OCI-LY7 (cell line): ENCODE measurements at regions not wholly inside any gene's neighbourhood (a gene's known extent, or its start where the extent isn't known, plus 50 kb on each side); places are given as distances from the start of the nearest gene placed in this dataset.

Experiments
- BruUV-seq: library from RNA; stranded (reverse); fragments of 400-500 nt; replicated peaks from 2 replicates; lab custom pipeline; 2021; lab: Mats Ljungman, UMichigan
- CTCF ChIA-PET: fragments of 300-600 bp; sonication (Branson Sonifier 250); formaldehyde crosslinking; loops from one replicate; lab custom pipeline; 2022; ENCODE audit warnings: antibody characterized with exemption; ENCODE audit not compliant: unreplicated experiment; lab: Charles Lee
- POLR2A ChIA-PET: fragments of 300-600 bp; sonication (Branson Sonifier 250); formaldehyde crosslinking; loops from one replicate; lab custom pipeline; 2022; ENCODE audit warnings: antibody characterized with exemption; lab: Charles Lee
- DNase-seq: peaks from one replicate; pipeline ENCODE4 v3.0.0-alpha.2; 2015; ENCODE audit warnings: low spot score
- H2AFZ ChIP-seq: fragments of 200-600 bp; sonication (generic), shearing (Covaris generic); 2 replicates; pipeline ENCODE4 v1.6.1; 2014; ENCODE audit warnings: mild to moderate bottlenecking, antibody characterized with exemption, low read length, moderate library complexity
- H3K27ac ChIP-seq: fragments of 200-600 bp; sonication (generic); 2 replicates; pipeline ENCODE4 v1.5.1; 2014; ENCODE audit warnings: mixed run types, low read depth, mild to moderate bottlenecking, moderate library complexity, low read length, inconsistent platforms; ENCODE audit not compliant: poor library complexity, severe bottlenecking
- H3K36me3 ChIP-seq: fragments of 200-600 bp; sonication (generic); 2 replicates; pipeline ENCODE4 v1.6.1; 2014; ENCODE audit warnings: mild to moderate bottlenecking, antibody characterized with exemption, low read length, moderate library complexity, mixed read lengths; ENCODE audit not compliant: insufficient read depth
- H3K4me1 ChIP-seq: fragments of 200-600 bp; sonication (generic); 2 replicates; pipeline ENCODE4 v1.5.1; 2014; ENCODE audit warnings: mild to moderate bottlenecking, low read length; ENCODE audit not compliant: insufficient read depth, poor library complexity, severe bottlenecking
- H3K4me2 ChIP-seq: fragments of 200-600 bp; sonication (generic); 2 replicates; pipeline ENCODE4 v1.6.1; 2014; ENCODE audit warnings: mild to moderate bottlenecking, low read length
- H3K4me3 ChIP-seq: fragments of 200-600 bp; sonication (generic); 2 replicates; pipeline ENCODE4 v1.5.1; 2014; ENCODE audit warnings: mild to moderate bottlenecking, low read depth, low read length; ENCODE audit not compliant: poor library complexity, severe bottlenecking
- H3K79me2 ChIP-seq: fragments of 200-600 bp; sonication (generic); 2 replicates; pipeline ENCODE4 v1.6.1; 2016; ENCODE audit warnings: low read depth, mild to moderate bottlenecking, low read length, moderate library complexity, mixed read lengths; ENCODE audit not compliant: insufficient read depth
- H3K9me2 ChIP-seq: fragments of 200-600 bp; sonication (generic); 2 replicates; pipeline ENCODE4 v1.6.1; 2016; ENCODE audit warnings: mild to moderate bottlenecking, low read length, mixed read lengths; ENCODE audit not compliant: insufficient read depth
- H3K9me3 ChIP-seq: fragments of 200-600 bp; sonication (generic); 2 replicates; pipeline ENCODE4 v1.6.1; 2014; ENCODE audit warnings: mild to moderate bottlenecking, mixed run types, low read length, mixed read lengths
- H4K20me1 ChIP-seq: fragments of 200-600 bp; sonication (generic); 2 replicates; pipeline ENCODE4 v1.6.1; 2014; ENCODE audit warnings: mild to moderate bottlenecking, antibody characterized with exemption, low read length, moderate library complexity, mixed read lengths; ENCODE audit not compliant: insufficient read depth
- EZH2phosphoT487 ChIP-seq: fragments of 200-600 bp; sonication (generic); IDR thresholded peaks from 2 replicates; pipeline ENCODE4 v1.6.1; 2018; ENCODE audit warnings: low read depth, borderline replicate concordance, mild to moderate bottlenecking, mixed run types, antibody characterized with exemption, low read length, moderate library complexity, mixed read lengths
- intact Hi-C: fragments of 100-400 bp; cut with micrococcal nuclease; formaldehyde crosslinking; loops from one replicate; pipeline ENCODE4 v1.10.0; 2022; ENCODE audit not compliant: unreplicated experiment
- TF ChIP-seq, protein P1 (sequence below): fragments of 200-600 bp; sonication (generic); conservative IDR thresholded peaks from 2 replicates; pipeline ENCODE4 v1.5.1; 2014; ENCODE audit warnings: mild to moderate bottlenecking, antibody characterized with exemption, low read length, moderate library complexity, mixed read lengths

DNA sequence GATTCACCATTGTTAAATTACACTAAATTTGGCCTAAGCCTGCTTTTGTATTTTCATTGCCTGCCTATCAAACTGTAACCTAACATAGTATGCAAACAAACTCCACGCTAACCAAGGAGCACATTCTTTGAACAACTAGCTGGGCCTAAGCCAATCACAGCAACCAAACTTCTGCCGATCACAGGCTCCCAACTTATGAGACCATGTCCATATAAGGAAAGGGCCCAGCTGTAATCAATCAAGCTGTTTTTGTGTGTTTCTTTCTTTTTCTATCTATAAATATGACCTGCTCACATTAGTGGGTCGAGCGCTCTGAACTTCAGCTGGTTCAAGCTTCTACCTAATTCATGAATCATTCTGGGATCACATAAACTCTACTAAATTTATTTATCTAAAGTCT, 473.6 kb downstream of the SI start:
- no peak overlapping the region for H3K4me3 ChIP-seq
- H3K4me1 ChIP-seq, result no peaks in the 10 kb centered on the region
- no peak for DNase-seq
- H4K20me1 ChIP-seq, result no peaks in the 10 kb centered on the region
- ChIA-PET CTCF (no interaction called here), POLR2A (no interaction called here)
- intact Hi-C loops, result no loop called here
- no peaks in the 10 kb centered on the region for H3K36me3 ChIP-seq
- H3K4me2 ChIP-seq, result no peak overlapping the region
- H3K9me3 ChIP-seq, result 0 out of 2 replicates have a peak, but pooled peaks cover 3% of the 10 kb centered on the region
- no TSS peak for BruUV-seq
- H3K79me2 ChIP-seq, result no peaks in the 10 kb centered on the region
- no peak overlapping the region for H3K27ac ChIP-seq
- TF ChIP-seq, protein P1, sequence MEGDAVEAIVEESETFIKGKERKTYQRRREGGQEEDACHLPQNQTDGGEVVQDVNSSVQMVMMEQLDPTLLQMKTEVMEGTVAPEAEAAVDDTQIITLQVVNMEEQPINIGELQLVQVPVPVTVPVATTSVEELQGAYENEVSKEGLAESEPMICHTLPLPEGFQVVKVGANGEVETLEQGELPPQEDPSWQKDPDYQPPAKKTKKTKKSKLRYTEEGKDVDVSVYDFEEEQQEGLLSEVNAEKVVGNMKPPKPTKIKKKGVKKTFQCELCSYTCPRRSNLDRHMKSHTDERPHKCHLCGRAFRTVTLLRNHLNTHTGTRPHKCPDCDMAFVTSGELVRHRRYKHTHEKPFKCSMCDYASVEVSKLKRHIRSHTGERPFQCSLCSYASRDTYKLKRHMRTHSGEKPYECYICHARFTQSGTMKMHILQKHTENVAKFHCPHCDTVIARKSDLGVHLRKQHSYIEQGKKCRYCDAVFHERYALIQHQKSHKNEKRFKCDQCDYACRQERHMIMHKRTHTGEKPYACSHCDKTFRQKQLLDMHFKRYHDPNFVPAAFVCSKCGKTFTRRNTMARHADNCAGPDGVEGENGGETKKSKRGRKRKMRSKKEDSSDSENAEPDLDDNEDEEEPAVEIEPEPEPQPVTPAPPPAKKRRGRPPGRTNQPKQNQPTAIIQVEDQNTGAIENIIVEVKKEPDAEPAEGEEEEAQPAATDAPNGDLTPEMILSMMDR, result no peak
- TF ChIP-seq EZH2phosphoT487, result no peak
- H2AFZ ChIP-seq, result no peak overlapping the region
- H3K9me2 ChIP-seq, result no peaks in the 10 kb centered on the region

DNA sequence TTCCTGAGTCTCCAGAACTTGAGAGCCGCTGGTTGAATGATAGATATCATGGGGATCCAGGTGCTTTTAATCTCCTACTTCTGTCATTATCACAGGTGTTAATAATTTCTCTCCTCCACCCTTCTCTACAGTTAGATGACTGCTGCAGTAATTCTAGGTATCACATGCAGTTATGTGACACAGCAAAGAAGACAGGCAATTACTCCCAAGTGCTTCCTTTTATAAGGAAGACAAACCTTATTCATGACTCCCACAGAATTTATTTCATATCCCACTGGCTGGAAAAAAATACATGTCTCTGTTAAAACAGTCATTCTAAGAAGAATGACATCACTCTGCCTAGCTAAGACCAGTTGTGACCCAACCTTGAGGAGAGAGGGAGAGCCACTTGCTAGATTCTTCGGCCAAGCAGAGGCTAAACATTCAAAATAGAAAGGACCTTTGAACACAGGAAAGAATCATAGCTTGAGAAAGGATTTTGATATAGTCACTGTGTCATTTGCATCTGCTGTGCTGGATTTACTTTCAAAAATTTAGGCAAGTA, 500.6 kb downstream of the SI start:
- BruUV-seq, result no TSS peak
- H3K36me3 ChIP-seq, result no peaks in the 10 kb centered on the region
- no peaks in the 10 kb centered on the region for H3K9me3 ChIP-seq
- H3K79me2 ChIP-seq, result no peaks in the 10 kb centered on the region
- ChIA-PET POLR2A (interaction anchor here (0.6 to 0.9 kb wide), 2 partner anchors 11 to 43 kb away, joined by 3 read pairs; no protein-coding TSS in a partner anchor), CTCF (no interaction called here)
- no peak overlapping the region for H3K27ac ChIP-seq
- no peak overlapping the region for H3K4me3 ChIP-seq
- no peak for DNase-seq
- TF ChIP-seq EZH2phosphoT487, result no peak
- TF ChIP-seq, protein P1, result no peak
- no peak overlapping the region for H3K4me2 ChIP-seq
- H2AFZ ChIP-seq, result no peak overlapping the region
- no peaks in the 10 kb centered on the region for H3K4me1 ChIP-seq
- no peaks in the 10 kb centered on the region for H3K9me2 ChIP-seq
- intact Hi-C loops, result no loop called here
- no peaks in the 10 kb centered on the region for H4K20me1 ChIP-seq

DNA sequence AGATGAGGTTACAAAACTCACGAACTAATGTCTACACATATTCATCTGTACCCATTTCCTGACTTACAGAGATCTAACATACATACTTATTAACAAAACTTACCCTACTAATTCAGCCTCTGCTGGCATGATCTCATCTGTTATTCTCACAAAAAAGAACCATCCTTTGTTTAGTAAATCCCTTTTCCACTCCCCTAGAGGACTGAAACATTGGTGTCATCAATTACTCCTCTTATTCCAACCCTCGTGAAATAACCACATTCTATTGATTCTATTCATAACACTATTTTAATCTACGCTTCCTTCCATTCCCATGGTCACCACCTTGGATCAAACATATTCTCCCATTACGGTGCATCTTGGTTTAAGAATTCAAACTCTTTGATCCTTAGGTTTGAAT, 505.9 kb downstream of the SI start:
- CTCF ChIA-PET, result no interaction called here
- H3K4me3 ChIP-seq, result no peak overlapping the region

More for the DNA sequence above, 505.9 kb downstream of the SI start:
- no peak overlapping the region for H2AFZ ChIP-seq
- no peaks in the 10 kb centered on the region for H3K9me3 ChIP-seq
- BruUV-seq, result no TSS peak
- no peaks in the 10 kb centered on the region for H3K36me3 ChIP-seq
- no peaks in the 10 kb centered on the region for H3K4me1 ChIP-seq
- no peaks in the 10 kb centered on the region for H4K20me1 ChIP-seq
- no peak overlapping the region for H3K27ac ChIP-seq
- intact Hi-C loops, result no loop called here
- DNase-seq, result no peak
- no peak for TF ChIP-seq EZH2phosphoT487
- TF ChIP-seq, protein P1, result no peak
- H3K4me2 ChIP-seq, result no peak overlapping the region
- no peaks in the 10 kb centered on the region for H3K9me2 ChIP-seq
- POLR2A ChIA-PET, result no interaction called here
- no peaks in the 10 kb centered on the region for H3K79me2 ChIP-seq
